Muscle layer of colon (tissue), 2 donors: ENCODE measurements at regions not wholly inside any gene's neighbourhood (a gene's known extent, or its start where the extent isn't known, plus 50 kb on each side); places are given as distances from the start of the nearest gene placed in this dataset.

Experiments used
- H3K27ac ChIP-seq: one replicate; pipeline ENCODE4 v1.7.0; 2013; ENCODE audit warnings: low read depth, mild to moderate bottlenecking, low read length, moderate library complexity
- H3K27me3 ChIP-seq, 2 donors: one replicate each; pipeline ENCODE4 v1.7.0; 2013; ENCODE audit warnings: low read length in 2 of 2, mild to moderate bottlenecking in 2 of 2; ENCODE audit not compliant: insufficient read depth in 2 of 2, control insufficient read depth in 1 of 2
- H3K36me3 ChIP-seq: one replicate; pipeline ENCODE4 v1.7.0; 2013; ENCODE audit warnings: mild to moderate bottlenecking, low read length; ENCODE audit not compliant: insufficient read depth
- H3K4me1 ChIP-seq: one replicate; pipeline ENCODE4 v1.7.0; 2013; ENCODE audit warnings: mild to moderate bottlenecking, low read length; ENCODE audit not compliant: insufficient read depth
- H3K4me3 ChIP-seq, 2 donors: one replicate each; pipeline ENCODE4 v1.7.0; 2013; ENCODE audit warnings: low read length in 2 of 2, low read depth in 1 of 2, mild to moderate bottlenecking in 1 of 2, moderate library complexity in 1 of 2
- H3K9ac ChIP-seq: one replicate; pipeline ENCODE4 v1.7.0; 2013; ENCODE audit warnings: low read length
- H3K9me3 ChIP-seq: one replicate; pipeline ENCODE4 v1.7.0; 2013; ENCODE audit warnings: mild to moderate bottlenecking, low read length
- donor health status: abdominal sarcoma.
- donor health status: Adenocarcinoma of cecum.

- H3K9me3 ChIP-seq: no peaks in the 10 kb centered on the region
- H3K9ac ChIP-seq: no peak overlapping the region
- no peak overlapping the region for H3K27ac ChIP-seq
- no peaks in the 10 kb centered on the region for H3K27me3 ChIP-seq
- H3K36me3 ChIP-seq: no peaks in the 10 kb centered on the region
- H3K4me1 ChIP-seq: no peaks in the 10 kb centered on the region
- no peak overlapping the region for H3K4me3 ChIP-seq
These were observed 216.4 kb downstream of the UNC5CL start for GRCh38 chr6:40822619-40823018.

- no peak overlapping the region for H3K27ac ChIP-seq
- no peaks in the 10 kb centered on the region for H3K27me3 ChIP-seq
- H3K4me3 ChIP-seq: no peak overlapping the region
- H3K9me3 ChIP-seq: no peaks in the 10 kb centered on the region
- no peak overlapping the region for H3K9ac ChIP-seq
- H3K4me1 ChIP-seq: no peaks in the 10 kb centered on the region
- no peaks in the 10 kb centered on the region for H3K36me3 ChIP-seq
These were observed 219.7 kb downstream of the UNC5CL start for GRCh38 chr6:40819182-40819834.

- H3K9me3 ChIP-seq: no peaks in the 10 kb centered on the region
- H3K4me1 ChIP-seq: no peaks in the 10 kb centered on the region
- no peak overlapping the region for H3K4me3 ChIP-seq
- no peak overlapping the region for H3K27ac ChIP-seq
- no peaks in the 10 kb centered on the region for H3K36me3 ChIP-seq
- no peak overlapping the region for H3K9ac ChIP-seq
- no peaks in the 10 kb centered on the region for H3K27me3 ChIP-seq
These were observed 221.7 kb downstream of the UNC5CL start for GRCh38 chr6:40817369-40817768.

- H3K9me3 ChIP-seq: no peaks in the 10 kb centered on the region
- no peak overlapping the region for H3K4me3 ChIP-seq
- H3K27ac ChIP-seq: no peak overlapping the region
- H3K9ac ChIP-seq: no peak overlapping the region
- no peaks in the 10 kb centered on the region for H3K27me3 ChIP-seq
- no peaks in the 10 kb centered on the region for H3K36me3 ChIP-seq
- no peaks in the 10 kb centered on the region for H3K4me1 ChIP-seq
These were observed 222.4 kb downstream of the UNC5CL start for GRCh38 chr6:40816601-40817000.

- H3K9me3 ChIP-seq: no peaks in the 10 kb centered on the region
- no peak overlapping the region for H3K4me3 ChIP-seq
- no peak overlapping the region for H3K9ac ChIP-seq
- H3K36me3 ChIP-seq: no peaks in the 10 kb centered on the region
- H3K27me3 ChIP-seq: no peaks in the 10 kb centered on the region
- no peaks in the 10 kb centered on the region for H3K4me1 ChIP-seq
- H3K27ac ChIP-seq: no peak overlapping the region
These were observed 223.3 kb downstream of the UNC5CL start for GRCh38 chr6:40815731-40816130.

GRCh38 chr6:40810171-40810570 is 223.0 kb upstream of the LRFN2 start:
- no peak overlapping the region for H3K4me3 ChIP-seq

GRCh38 chr6:40809627-40810026 is 222.5 kb upstream of the LRFN2 start:
- no peaks in the 10 kb centered on the region for H3K36me3 ChIP-seq
- no peaks in the 10 kb centered on the region for H3K27me3 ChIP-seq
- H3K4me3 ChIP-seq: no peak overlapping the region
- no peaks in the 10 kb centered on the region for H3K9me3 ChIP-seq
- no peak overlapping the region for H3K27ac ChIP-seq
- no peak overlapping the region for H3K9ac ChIP-seq
- no peaks in the 10 kb centered on the region for H3K4me1 ChIP-seq

More at GRCh38 chr6:40810171-40810570, 223.0 kb upstream of the LRFN2 start:
- H3K9me3 ChIP-seq: no peaks in the 10 kb centered on the region
- no peaks in the 10 kb centered on the region for H3K27me3 ChIP-seq
- H3K4me1 ChIP-seq: no peaks in the 10 kb centered on the region
- no peaks in the 10 kb centered on the region for H3K36me3 ChIP-seq
- H3K9ac ChIP-seq: no peak overlapping the region
- no peak overlapping the region for H3K27ac ChIP-seq

GRCh38 chr6:40807484-40807883 is 220.3 kb upstream of the LRFN2 start:
- H3K9ac ChIP-seq: no peak overlapping the region
- no peak overlapping the region for H3K27ac ChIP-seq
- H3K4me3 ChIP-seq: no peak overlapping the region
- H3K4me1 ChIP-seq: no peaks in the 10 kb centered on the region
- no peaks in the 10 kb centered on the region for H3K27me3 ChIP-seq
- no peaks in the 10 kb centered on the region for H3K36me3 ChIP-seq
- no peaks in the 10 kb centered on the region for H3K9me3 ChIP-seq

GRCh38 chr6:40806256-40806864 is 219.2 kb upstream of the LRFN2 start:
- H3K36me3 ChIP-seq: no peaks in the 10 kb centered on the region
- no peaks in the 10 kb centered on the region for H3K9me3 ChIP-seq
- no peaks in the 10 kb centered on the region for H3K27me3 ChIP-seq
- H3K27ac ChIP-seq: no peak overlapping the region
- H3K4me1 ChIP-seq: no peaks in the 10 kb centered on the region
- H3K9ac ChIP-seq: no peak overlapping the region
- H3K4me3 ChIP-seq: no peak overlapping the region

- Histone ChIP-seq H3K9me3 (no peaks in the 10 kb centered on the region), H3K36me3 (no peaks in the 10 kb centered on the region), H3K27me3 (no peaks in the 10 kb centered on the region), H3K9ac (no peak overlapping the region), H3K27ac (no peak overlapping the region), H3K4me3 (no peak overlapping the region), H3K4me1 (no peaks in the 10 kb centered on the region)
These were observed 218.2 kb upstream of the LRFN2 start for GRCh38 chr6:40805336-40805735.

GRCh38 chr6:40804905-40805304 is 217.7 kb upstream of the LRFN2 start:
- Histone ChIP-seq H3K9ac (no peak overlapping the region), H3K9me3 (no peaks in the 10 kb centered on the region), H3K4me3 (no peak overlapping the region), H3K27ac (no peak overlapping the region), H3K4me1 (no peaks in the 10 kb centered on the region), H3K36me3 (no peaks in the 10 kb centered on the region), H3K27me3 (no peaks in the 10 kb centered on the region)
